HCT116 (cell line): ENCODE measurements at regions not wholly inside any gene's neighbourhood (a gene's known extent, or its start where the extent isn't known, plus 50 kb on each side); places are given as distances from the start of the nearest gene placed in this dataset.

Source experiments
- ATAC-seq: fragments of 200-7000 bp; cut with Tn5 transposase; 2 replicates; pipeline ENCODE4 v1.9.1; 2020; ENCODE audit warnings: mild to moderate bottlenecking, moderate library complexity
- BruUV-seq: library from RNA; stranded (reverse); fragments of 400-500 nt; replicated peaks from 2 replicates; lab custom pipeline; 2021; lab: Mats Ljungman, UMichigan
- CTCF ChIA-PET: fragments of 300-600 bp; sonication (Branson Sonifier 250); formaldehyde crosslinking; loops from one replicate; lab custom pipeline; 2021; ENCODE audit warnings: antibody characterized with exemption; lab: Charles Lee
- POLR2A ChIA-PET: fragments of 300-600, 350-600 bp; sonication (Branson Sonifier 250); formaldehyde crosslinking; loops from one replicate; lab custom pipeline; 2021; ENCODE audit warnings: antibody characterized with exemption; lab: Charles Lee
- RAD21 ChIA-PET, 2 experiments: fragments of 300-600 bp; sonication (Branson Sonifier 250); formaldehyde crosslinking; loops; one replicate each; lab custom pipeline; 2023; ENCODE audit warnings: low total read pairs in 2 of 2; ENCODE audit not compliant: uncharacterized antibody in 2 of 2, unreplicated experiment in 2 of 2, low non-redundant PET in 1 of 2; lab: Charles Lee
- DNase-seq: peaks from one replicate; pipeline ENCODE4 v3.0.0-alpha.2; 2010; ENCODE audit warnings: low read depth, low spot score
- H2AFZ ChIP-seq: fragments of 200-600 bp; shearing (Covaris generic), sonication (generic); 2 replicates; pipeline ENCODE4 v1.6.1; 2017; ENCODE audit warnings: low read depth, mixed run types, mixed read lengths, antibody characterized with exemption, low read length; ENCODE audit not compliant: poor library complexity, severe bottlenecking
- H3K27ac ChIP-seq: 2 replicates; pipeline ENCODE4 v1.5.1; 2012; ENCODE audit warnings: low read depth, low read length
- H3K27me3 ChIP-seq: fragments of 200-600 bp; sonication (generic); 2 replicates; pipeline ENCODE4 v1.6.1; 2016; ENCODE audit warnings: mixed run types, low read length, mixed read lengths; ENCODE audit not compliant: insufficient read depth
- H3K36me3 ChIP-seq, 2 experiments: fragments of 200-500 bp in 1 of 2; fragments of 200-600 bp in 1 of 2; sonication (Bioruptor generic) in 1 of 2; sonication (generic) in 1 of 2; 2 replicates each; pipeline versions ENCODE4 v1.5.1 to v1.6.1; 2014 to 2016; ENCODE audit warnings: low read length in 2 of 2, inconsistent platforms in 1 of 2, mixed read lengths in 1 of 2, mixed run types in 1 of 2; ENCODE audit not compliant: insufficient read depth in 2 of 2, control insufficient read depth in 1 of 2
- H3K4me1 ChIP-seq, 2 experiments: fragments of 200-600 bp in 1 of 2; sonication (generic) in 1 of 2; 2 replicates each; pipeline versions ENCODE4 v1.5.1 to v1.6.1; 2012 to 2017; ENCODE audit warnings: low read length in 2 of 2, inconsistent platforms in 1 of 2, mild to moderate bottlenecking in 1 of 2, mixed read lengths in 1 of 2, mixed run types in 1 of 2, moderate library complexity in 1 of 2; ENCODE audit not compliant: insufficient read depth in 2 of 2, control insufficient read depth in 1 of 2
- H3K4me2 ChIP-seq: fragments of 200-600 bp; sonication (generic); 2 replicates; pipeline ENCODE4 v1.6.1; 2017; ENCODE audit warnings: mixed run types, low read length, mixed read lengths
- H3K4me3 ChIP-seq, 2 experiments: fragments of 200-600 bp in 1 of 2; sonication (generic) in 1 of 2; replicated peaks in 1 of 2; 2 replicates each; pipeline ENCODE4 v1.5.1; 2011 to 2016; ENCODE audit warnings: low read length in 2 of 2, control low read depth in 1 of 2, low read depth in 1 of 2, mild to moderate bottlenecking in 1 of 2, mixed read lengths in 1 of 2, mixed run types in 1 of 2
- H3K79me2 ChIP-seq: fragments of 200-600 bp; sonication (generic); 2 replicates; pipeline ENCODE4 v1.6.1; 2017; ENCODE audit warnings: mild to moderate bottlenecking, mixed run types, low read length, moderate library complexity, mixed read lengths; ENCODE audit not compliant: insufficient read depth
- H3K9ac ChIP-seq: fragments of 200-600 bp; sonication (generic); 2 replicates; pipeline ENCODE4 v1.6.1; 2016; ENCODE audit warnings: low read length, mixed read lengths
- H3K9me2 ChIP-seq: fragments of 200-600 bp; sonication (generic), shearing (Covaris generic); 2 replicates; pipeline ENCODE4 v1.6.1; 2017; ENCODE audit warnings: mixed run types, mild to moderate bottlenecking, moderate library complexity; ENCODE audit not compliant: insufficient read depth
- H3K9me3 ChIP-seq, 2 experiments: fragments of 200-500 bp in 1 of 2; fragments of 200-600 bp in 1 of 2; sonication (Bioruptor generic) in 1 of 2; sonication (generic) in 1 of 2; 2 replicates each; pipeline ENCODE4 v1.6.1; 2014 to 2017; ENCODE audit warnings: low read length in 2 of 2, mixed read lengths in 2 of 2, inconsistent platforms in 1 of 2, low read depth in 1 of 2, mild to moderate bottlenecking in 1 of 2, mixed run types in 1 of 2, moderate library complexity in 1 of 2; ENCODE audit not compliant: control insufficient read depth in 1 of 2, insufficient read depth in 1 of 2
- H4K20me1 ChIP-seq: fragments of 200-600 bp; sonication (generic), shearing (Covaris generic); 2 replicates; pipeline ENCODE4 v1.6.1; 2017; ENCODE audit warnings: mixed run types, mild to moderate bottlenecking, moderate library complexity; ENCODE audit not compliant: insufficient read depth
- CBX3 ChIP-seq: IDR thresholded peaks from 2 replicates; pipeline ENCODE4 v1.6.1; 2012; ENCODE audit warnings: low read depth
- CEBPB ChIP-seq: IDR thresholded peaks from 2 replicates; pipeline ENCODE4 v1.6.1; 2012; ENCODE audit warnings: low read depth
- EGR1 ChIP-seq: IDR thresholded peaks from 2 replicates; pipeline ENCODE4 v1.6.1; 2012; ENCODE audit warnings: low read depth
- ELF1 ChIP-seq: IDR thresholded peaks from 2 replicates; pipeline ENCODE4 v1.6.1; 2012; ENCODE audit warnings: low read depth, borderline replicate concordance
- EZH2 ChIP-seq: fragments of 200-600 bp; sonication (generic); IDR thresholded peaks from 2 replicates; pipeline ENCODE4 v1.6.1; 2017; ENCODE audit warnings: antibody characterized with exemption, mixed run types
- FOSL1 ChIP-seq: IDR thresholded peaks from 2 replicates; pipeline ENCODE4 v1.6.1; 2012; ENCODE audit warnings: low read depth
- JUND ChIP-seq: IDR thresholded peaks from 2 replicates; pipeline ENCODE4 v1.6.1; 2012
- POLR2A ChIP-seq: IDR thresholded peaks from 2 replicates; pipeline ENCODE4 v1.7.0; 2011; ENCODE audit warnings: borderline replicate concordance; ENCODE audit not compliant: insufficient read depth, insufficient read length; ENCODE audit errors: extremely low read depth
- POLR2AphosphoS5 ChIP-seq: IDR thresholded peaks from 2 replicates; pipeline ENCODE4 v1.6.1; 2011; ENCODE audit warnings: mild to moderate bottlenecking, low read depth, low read length, moderate library complexity
- SIN3A ChIP-seq: IDR thresholded peaks from 2 replicates; pipeline ENCODE4 v1.6.1; 2012; ENCODE audit warnings: low read depth
- SP1 ChIP-seq: IDR thresholded peaks from 2 replicates; pipeline ENCODE4 v1.6.1; 2012; ENCODE audit warnings: low read depth
- SRF ChIP-seq: IDR thresholded peaks from 2 replicates; pipeline ENCODE4 v1.6.1; 2012; ENCODE audit warnings: low read depth
- TCF7L2 ChIP-seq: IDR thresholded peaks from 2 replicates; pipeline ENCODE4 v1.7.0; 2011; ENCODE audit warnings: borderline replicate concordance, inconsistent platforms; ENCODE audit not compliant: insufficient read depth, insufficient read length; ENCODE audit errors: extremely low read depth
- ZNF274 ChIP-seq: fragments of 200-500 bp; sonication (Bioruptor generic); IDR thresholded peaks from 2 replicates; pipeline ENCODE4 v1.6.1; 2014; ENCODE audit warnings: mild to moderate bottlenecking, low read depth, low read length, inconsistent platforms
- intact Hi-C: fragments of 100-400 bp; cut with micrococcal nuclease; formaldehyde crosslinking; loops from 2 replicates; pipeline ENCODE4 v1.10.0; 2022
- TF ChIP-seq, protein P1 (sequence below): IDR thresholded peaks from 2 replicates; pipeline ENCODE4 v1.6.1; 2011; ENCODE audit warnings: mild to moderate bottlenecking, low read length, moderate library complexity; ENCODE audit not compliant: insufficient replicate concordance; ENCODE audit errors: extremely low read depth
- TF ChIP-seq, protein P2 (sequence below): IDR thresholded peaks from 2 replicates; pipeline ENCODE4 v1.6.1; 2012

DNA sequence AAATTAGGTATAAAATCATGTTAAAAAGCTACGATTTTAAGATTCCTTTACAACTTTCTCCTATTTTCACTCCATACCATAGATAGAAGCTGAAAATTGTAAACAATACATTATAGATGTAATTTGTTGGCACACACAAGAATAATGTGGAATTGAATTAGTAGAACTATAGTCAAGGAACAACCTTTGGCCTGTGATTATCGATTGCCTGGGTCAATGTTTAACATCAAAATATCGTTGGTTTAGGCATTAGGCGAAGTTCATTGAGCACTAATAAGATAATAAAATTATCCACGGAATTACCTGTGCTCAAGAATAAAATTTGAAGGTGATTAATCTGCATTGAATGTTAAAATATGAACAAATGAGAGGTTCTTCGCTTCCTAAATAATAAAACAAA, 455.1 kb upstream of the ZP4 start:
- POLR2A ChIA-PET = no interaction called here
- RAD21 ChIA-PET = no interaction called here
- Histone ChIP-seq H3K4me2 (no peak overlapping the region), H3K27ac (no peak overlapping the region), H3K4me3 (no peak overlapping the region), H3K9ac (no peak overlapping the region), H3K9me3 (peaks cover 7 to 8% of the 10 kb centered on the region in 2 experiments; a peak in 2 of 4 replicates), H3K9me2 (no peaks in the 10 kb centered on the region), H3K4me1 (no peaks in the 10 kb centered on the region), H2AFZ (no peak overlapping the region)
- DNase-seq = no peak
- CTCF ChIA-PET = no interaction called here
- TF ChIP-seq EGR1 = no peak
- TF ChIP-seq SP1 = no peak
- no peak for TF ChIP-seq TCF7L2
- TF ChIP-seq FOSL1 = no peak
- TF ChIP-seq POLR2AphosphoS5 = no peak
- TF ChIP-seq EZH2 = no peak
- TF ChIP-seq SRF = no peak
- TF ChIP-seq CBX3 = no peak
- TF ChIP-seq, protein P1, sequence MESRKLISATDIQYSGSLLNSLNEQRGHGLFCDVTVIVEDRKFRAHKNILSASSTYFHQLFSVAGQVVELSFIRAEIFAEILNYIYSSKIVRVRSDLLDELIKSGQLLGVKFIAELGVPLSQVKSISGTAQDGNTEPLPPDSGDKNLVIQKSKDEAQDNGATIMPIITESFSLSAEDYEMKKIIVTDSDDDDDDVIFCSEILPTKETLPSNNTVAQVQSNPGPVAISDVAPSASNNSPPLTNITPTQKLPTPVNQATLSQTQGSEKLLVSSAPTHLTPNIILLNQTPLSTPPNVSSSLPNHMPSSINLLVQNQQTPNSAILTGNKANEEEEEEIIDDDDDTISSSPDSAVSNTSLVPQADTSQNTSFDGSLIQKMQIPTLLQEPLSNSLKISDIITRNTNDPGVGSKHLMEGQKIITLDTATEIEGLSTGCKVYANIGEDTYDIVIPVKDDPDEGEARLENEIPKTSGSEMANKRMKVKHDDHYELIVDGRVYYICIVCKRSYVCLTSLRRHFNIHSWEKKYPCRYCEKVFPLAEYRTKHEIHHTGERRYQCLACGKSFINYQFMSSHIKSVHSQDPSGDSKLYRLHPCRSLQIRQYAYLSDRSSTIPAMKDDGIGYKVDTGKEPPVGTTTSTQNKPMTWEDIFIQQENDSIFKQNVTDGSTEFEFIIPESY = no peak
- TF ChIP-seq SIN3A = no peak
- no peak for TF ChIP-seq ELF1
- TF ChIP-seq, protein P2, sequence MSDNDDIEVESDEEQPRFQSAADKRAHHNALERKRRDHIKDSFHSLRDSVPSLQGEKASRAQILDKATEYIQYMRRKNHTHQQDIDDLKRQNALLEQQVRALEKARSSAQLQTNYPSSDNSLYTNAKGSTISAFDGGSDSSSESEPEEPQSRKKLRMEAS = no peak
- no peak for TF ChIP-seq CEBPB
- no peak for TF ChIP-seq JUND
- TF ChIP-seq POLR2A = no peak
- no peak for TF ChIP-seq ZNF274
- TF ChIP-seq, all 23 proteins: peak for 0
- Histone ChIP-seq H4K20me1 (no peaks in the 10 kb centered on the region), H3K36me3 (no peaks in the 10 kb centered on the region), H3K79me2 (no peaks in the 10 kb centered on the region), H3K27me3 (no peaks in the 10 kb centered on the region)
- intact Hi-C loops = no loop called here
- no TSS peak for BruUV-seq
- no peak for ATAC-seq
